ENCODE measurements at regions not wholly inside any gene's neighbourhood (a gene's known extent, or its start where the extent isn't known, plus 50 kb on each side); places are given as distances from the start of the nearest gene placed in this dataset.
A peak's percentile ranks its signal among the peaks of the same experiment; 100 is the strongest.
"Not testable (repeated sequence)": the region's sequence is repeated elsewhere in the genome, so short reads cannot be mapped to it uniquely, and the experiment has no call there.

DNA sequence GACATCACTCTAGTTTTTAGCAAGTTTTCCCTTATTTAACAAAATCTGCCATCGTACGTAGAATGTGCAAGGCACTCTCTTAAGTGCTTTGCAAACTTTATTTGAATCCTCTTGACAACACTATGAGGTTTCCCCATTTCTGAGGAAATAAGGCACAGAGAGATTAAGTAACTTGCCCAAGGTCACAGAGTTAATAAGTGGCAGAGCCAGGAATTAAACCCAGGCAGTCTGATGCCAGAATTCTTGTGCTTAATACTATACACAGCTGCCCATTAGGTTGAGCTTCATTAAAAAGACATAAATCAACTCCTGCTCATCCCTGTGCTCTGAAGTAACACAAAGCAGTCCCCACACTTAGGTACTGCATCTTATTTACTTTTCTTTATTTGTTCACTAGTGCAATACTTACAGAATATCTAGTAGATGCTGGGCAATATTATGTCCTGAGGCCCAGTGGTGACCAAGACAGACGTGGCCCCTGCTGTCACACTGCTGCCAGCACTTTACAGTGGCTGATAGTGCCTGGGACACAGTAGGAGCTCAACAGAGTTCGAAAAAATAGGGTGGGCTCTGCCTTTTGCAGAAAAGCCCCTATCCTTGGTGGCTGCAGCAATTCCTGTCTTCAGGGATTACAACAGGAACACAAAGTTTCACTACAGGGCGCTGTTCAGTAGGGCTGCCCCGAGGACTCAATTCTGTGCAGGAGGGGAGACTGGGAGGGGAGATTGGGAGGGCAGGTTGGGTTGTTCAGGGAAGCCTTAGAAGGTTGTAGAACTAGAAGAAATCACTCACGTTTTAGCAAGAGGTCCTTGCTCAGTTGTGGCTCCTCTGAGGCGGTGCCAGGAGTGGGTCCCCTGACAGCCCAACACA, 138.3 kb upstream of the TPM1 start:
- DNase-seq (ENCODE audit: low read depth) = no peak

DNA sequence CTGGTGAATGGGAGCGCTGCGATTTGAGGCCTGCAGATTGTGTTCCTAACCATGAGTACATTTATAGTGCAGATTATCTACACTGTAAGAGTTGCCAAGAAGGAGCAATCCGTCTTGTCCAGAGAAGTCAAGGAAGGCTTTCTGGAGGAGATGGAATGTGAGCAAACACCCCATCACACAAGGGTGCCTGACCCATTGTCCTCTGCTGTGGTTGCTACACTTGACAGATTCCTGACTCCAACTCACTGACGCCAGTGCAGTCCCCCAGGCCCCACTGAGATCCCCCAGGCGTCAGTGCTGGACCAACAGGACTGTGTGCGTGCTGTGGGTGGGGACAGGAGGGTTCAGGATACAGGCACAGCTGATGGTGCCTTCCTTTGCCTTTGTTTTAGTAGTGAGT, 135.9 kb upstream of the TPM1 start:
- DNase-seq (ENCODE audit: low read depth) = no peak

DNA sequence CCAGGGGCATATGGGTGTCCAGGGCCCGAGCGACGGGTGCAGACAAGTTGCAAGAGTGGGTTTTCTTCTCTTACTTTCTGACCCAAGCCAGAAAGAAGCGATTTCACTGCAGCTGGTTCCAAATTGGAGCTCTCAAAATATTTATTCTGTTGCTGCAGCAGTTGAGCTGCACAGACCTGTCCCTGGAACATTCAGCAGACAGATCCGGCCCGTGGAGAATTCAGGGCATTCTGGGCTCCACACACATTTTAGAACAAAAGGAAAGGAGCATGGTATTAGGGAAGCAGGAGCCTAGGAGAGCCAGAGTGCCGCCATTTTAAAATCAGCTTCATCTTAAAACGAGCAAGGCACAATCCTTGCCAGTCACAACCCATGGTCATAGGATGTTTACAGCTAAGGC, 135.3 kb upstream of the TPM1 start:
- DNase-seq (ENCODE audit: low read depth) = no peak

DNA sequence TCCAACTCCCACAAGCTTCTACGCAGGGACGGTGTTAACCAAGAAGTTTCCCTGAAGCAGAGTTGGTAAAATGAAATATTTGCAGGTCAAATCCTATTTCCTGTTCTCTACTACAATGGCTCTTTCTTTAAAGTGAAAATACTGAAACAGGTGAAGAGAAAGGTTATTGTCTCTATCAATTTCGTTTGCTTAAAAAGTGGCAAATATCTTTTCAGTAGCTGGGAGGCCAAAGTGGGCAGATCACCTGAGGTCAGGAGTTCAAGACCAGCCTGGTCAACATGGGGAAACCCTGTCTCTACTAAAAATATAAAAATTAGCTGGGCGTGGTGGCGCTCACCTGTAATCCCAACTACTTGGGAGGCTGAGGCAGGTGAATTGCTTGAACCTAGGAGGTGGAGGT, 134.2 kb upstream of the TPM1 start:
- not testable (repeated sequence) for DNase-seq (ENCODE audit: low read depth)

DNA sequence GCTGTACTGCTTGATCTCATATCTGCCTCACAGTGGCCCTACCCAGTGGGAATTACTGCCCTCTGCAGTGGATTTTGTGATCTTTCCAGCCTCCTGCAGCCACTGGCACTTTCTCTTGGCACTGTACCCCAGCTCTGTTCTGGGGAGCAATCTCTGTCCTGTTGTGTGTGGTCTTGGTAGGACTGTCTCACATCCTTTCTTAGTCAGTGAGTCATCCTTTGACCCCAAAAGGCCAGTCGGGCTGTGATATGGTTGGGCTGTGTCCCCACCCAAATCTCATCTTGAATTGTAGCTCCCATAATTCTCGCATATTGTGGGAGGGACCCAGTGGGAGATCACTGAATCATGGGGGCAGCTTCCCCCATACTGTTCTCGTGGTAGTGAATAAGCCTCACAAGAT, 133.3 kb upstream of the TPM1 start:
- DNase-seq (ENCODE audit: low read depth) = peak; percentile 61

DNA sequence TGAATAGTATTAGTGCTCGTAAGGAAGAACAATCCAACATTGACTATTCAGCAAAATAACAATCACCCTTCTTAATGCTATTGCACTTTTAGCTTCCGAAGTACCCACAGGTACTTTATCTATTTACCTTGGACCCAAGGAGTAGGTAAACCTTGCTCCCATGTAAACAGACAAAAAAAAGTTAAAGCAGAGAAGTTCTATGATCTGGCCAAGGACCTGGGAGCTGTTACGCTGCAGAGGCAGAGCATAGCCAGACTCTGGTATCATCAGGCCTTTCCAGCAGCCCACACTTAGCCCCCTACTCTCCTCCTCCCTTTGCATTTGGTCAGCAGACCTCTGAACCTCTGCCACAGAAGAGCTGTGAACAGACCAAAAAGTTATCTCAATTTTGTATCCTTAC, 130.3 kb upstream of the TPM1 start:
- no peak for DNase-seq (ENCODE audit: low read depth)

DNA sequence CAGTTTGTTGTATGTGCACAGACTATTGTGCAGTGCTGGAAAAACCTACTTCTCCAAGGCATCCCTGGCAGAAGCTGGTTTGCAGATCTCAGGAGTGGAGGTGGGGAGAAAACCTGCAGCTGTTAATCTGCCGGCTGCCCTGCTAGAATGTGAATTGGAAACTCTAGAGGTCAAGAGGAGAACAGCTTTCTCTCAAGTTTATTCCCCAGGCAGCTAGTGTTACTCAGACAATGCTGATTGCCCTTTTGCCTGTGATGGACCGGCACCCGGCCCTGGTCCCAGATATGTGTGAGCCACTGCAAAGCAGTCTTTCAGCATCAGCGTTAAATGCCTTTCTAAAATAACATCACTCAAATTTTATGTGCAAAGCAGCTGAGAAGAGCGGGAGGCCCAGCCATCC, 129.7 kb upstream of the TPM1 start:
- peak; percentile 70 for DNase-seq (ENCODE audit: low read depth)

DNA sequence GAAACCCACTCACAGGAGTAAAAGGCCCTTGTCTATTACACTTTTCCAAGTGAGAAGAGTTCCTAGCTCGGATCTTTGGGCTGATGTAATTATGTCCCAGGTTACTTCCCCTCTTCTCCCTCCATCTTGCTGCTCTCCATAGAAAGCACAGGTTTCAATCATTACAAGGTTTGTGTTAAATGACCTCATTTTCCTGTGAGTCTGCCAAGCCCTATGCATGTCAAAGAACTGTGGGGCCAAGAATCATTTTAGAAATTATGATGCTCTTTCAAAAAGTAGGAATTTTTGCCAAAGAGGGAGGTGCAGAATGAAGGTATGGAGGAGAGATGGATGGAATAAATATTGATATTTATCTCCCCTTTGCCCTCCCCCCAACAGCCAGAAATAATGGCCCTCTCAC, 129.3 kb upstream of the TPM1 start:
- DNase-seq (ENCODE audit: low read depth) = no peak

DNA sequence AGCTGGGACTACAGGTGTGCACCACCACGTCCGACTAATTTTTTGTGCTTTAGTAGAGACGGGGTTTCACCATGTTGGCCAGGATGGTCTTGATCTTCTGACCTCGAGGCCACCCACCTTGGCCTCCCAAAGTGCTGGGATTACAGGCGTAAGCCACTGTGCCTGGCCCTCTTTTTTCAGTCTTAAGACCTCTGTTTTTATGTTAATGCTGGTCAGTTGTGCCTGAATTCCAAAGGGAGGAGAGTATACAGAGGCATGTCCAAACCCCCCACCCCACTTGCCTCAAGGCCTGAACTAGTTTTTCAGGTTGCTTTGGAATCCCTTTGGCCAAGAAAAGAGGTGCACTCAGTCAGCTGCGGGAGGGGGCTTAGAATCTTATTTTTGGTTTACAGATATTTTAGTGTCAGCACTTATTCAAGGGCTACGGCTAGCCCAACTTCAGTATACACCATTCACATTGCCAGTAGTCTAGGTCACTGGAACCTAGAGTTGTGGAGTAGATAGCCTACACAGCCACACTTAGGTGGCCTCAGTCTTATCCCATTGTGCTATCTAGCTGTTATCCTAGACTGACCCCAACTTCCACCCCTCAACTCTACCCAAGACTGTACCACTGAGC, 128.0 kb upstream of the TPM1 start:
- DNase-seq (ENCODE audit: low read depth) = no peak

DNA sequence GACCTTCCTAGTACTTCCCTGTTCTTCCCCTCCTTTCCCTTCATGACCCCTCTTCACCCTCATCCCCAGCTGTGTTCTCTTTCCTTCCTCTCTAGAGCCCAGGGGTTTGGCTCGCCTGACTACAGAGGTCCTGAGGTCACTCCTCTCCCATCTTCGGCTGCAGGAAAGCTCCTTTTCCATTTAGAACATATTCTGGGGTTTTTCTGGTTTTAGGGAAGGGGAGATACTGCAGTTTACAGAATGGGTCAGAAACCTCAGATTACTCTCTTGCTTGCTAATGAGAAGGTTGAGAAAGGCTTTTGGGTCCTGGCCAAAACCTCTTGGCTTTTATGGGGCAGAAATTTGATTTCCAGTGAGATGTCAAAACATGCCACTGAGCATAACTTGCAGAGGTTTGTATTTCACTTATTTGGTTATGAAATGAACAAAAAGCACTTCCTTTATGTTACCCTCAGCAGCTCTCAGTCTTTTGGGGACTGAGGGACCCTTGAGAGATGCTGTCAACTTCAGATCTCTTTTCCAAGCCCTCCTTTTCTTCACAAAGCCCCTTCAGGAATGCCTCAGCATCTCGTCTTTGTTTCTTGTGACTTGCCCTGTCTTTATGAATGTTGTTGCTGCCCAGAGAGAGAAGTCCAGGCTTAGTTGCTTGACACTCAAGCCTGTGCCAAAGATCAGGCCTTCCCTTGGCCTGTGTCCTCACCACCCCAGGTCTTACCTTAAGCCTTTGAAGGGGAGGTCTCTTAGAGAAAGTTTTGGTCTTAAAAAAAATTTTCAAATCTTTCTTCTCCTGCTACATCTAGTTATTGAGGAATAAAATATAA, 121.7 kb upstream of the TPM1 start:
- peak; percentile 81 for DNase-seq (ENCODE audit: low read depth)

DNA sequence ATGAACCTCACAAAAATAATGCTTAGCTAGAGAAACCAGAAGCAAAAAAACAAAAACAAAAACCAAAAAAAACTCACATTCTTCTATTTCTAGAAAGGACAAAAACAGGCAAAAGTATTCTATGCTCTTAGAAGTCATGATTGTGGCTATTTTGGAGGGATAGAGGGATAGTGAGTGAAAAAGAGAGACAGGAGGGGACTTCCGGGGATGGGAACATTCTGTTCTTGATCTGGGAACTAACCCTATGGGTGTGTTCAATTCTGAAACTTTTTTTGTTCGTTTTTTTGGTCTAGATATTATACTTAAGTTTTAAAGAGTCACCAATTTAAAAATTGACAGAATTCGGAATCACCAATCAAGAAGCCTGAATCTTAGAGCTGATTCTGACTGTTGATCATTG, 120.0 kb upstream of the TPM1 start:
- peak; percentile 47 for DNase-seq (ENCODE audit: low read depth)

DNA sequence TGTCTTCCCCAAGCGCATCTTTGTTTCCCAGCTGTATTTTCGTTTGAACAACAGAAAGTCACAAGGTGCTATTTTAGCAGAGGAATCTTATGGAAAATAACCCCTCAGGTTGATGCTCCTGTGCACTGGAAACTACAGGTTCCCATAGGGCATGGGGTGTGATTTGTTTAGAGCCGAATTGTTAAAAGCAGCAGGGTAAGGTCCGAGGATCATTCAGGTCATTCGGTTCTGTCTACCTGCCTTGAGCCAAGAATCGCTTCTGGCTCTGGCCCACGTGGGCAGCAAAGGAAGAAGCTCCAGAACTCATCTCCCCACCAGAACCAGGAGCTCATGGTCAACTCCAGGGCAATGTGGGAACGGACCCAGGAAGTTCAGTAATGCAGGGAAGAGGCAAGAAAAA, 116.7 kb upstream of the TPM1 start:
- DNase-seq (ENCODE audit: low read depth) = no peak

DNA sequence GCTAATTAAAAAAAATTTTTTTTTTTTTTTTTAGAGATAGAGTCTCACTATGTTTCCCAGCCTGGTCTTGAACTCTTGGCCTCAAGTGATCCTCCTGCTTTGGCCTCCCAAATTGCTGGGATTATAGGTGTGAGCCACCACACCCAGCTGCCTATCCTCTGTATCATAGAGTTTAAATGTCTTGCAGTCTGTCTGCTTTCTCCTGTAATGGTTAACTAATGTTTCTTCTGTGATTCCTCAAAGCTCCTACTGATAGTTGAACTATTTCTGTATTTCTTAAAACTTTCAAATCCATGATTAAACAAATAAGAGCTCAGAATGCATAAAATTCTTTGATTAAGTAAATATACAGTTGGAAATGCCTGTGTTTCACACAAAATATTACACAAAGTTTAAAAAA, 115.4 kb upstream of the TPM1 start:
- no peak for DNase-seq (ENCODE audit: low read depth)

DNA sequence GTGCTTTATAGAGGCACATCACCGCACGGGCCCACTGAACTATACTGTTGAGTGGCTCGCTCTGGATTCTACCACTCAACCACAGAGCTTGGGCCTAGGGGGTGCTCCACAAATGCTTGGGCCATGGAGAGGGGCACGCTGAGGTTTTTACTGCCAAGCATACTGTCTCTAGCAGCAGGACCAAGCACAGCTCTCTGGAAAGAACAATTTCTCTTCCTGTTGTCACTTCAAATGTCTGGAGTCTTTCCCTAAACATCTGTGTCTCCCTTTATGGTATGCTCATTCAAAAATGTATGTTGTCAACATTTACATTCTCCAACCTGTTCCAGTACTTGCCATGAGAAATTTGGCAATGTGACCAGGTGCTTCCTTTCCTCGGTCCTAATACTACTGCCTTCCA, 114.7 kb upstream of the TPM1 start:
- no peak for DNase-seq (ENCODE audit: low read depth)

DNA sequence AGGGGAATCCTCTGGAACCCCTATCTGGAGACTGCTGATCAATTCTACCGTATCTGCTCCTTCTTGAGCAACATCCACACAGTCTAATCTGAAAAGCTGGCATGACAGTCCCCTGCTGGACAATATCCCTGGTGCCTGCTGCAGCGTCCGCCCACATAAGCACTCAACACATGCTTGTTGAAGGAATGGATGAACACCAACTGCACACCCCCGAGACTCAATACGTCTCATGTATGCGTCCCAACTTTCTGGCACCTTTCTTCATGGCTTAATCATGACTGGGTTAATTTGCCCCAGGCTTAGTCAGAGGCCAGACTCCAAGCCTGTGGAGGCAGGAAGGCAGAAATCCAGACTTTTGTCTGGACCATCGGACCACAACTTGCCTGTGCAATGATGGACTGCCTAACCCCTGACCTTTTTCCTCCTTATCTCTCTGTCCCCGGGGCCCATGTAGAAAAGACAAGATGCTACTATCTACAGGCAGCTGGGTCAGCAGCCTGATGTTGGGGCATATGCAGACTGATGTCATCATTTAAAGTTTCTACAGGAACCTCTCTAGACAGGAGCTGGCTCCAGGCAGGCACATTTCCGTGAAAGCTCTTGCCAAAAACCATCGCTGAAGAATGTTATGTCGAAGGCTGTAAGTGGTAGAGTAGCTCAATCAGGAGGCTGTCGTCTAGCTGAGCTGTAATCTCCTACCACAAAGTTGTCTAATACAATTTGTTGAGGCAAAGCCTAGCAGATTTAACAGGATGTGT, 114.1 kb upstream of the TPM1 start:
- peak; percentile 80 for DNase-seq (ENCODE audit: low read depth)

DNA sequence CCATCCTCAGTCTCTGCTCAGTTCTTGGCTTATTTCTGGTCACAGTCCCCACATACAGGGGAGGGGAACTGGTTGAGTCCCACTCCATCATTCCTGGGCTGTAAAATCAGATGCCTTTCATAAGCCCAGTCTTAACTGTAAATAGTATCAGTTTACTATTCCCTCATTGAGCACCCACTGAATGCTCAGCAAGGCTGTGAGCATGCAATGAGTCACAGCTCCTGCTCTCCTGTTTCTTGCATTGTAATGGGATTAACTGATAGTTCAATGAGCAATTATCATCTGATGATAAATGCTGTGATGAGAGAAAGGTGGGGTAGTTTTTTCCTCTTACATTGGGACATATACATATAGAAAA, 113.6 kb upstream of the TPM1 start:
- peak; percentile 83 for DNase-seq (ENCODE audit: low read depth)

DNA sequence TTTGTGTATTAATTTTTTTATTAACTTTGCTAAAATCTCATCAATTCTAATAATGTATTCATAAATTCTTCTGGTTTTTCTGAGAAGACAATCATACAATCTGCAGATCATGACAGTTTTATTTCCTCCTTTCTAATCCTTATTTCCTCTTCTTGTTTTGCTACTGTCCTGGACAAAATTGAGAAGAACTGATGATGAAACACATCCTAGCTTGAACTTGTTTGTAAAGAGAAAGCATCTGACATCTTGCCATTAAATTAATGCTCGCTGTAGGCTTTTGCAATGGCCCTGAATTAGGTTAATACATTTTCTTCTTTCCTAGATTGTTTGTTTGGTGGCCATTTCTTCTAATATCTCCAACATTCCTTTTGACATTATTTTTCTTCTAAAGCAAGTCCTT, 110.9 kb upstream of the TPM1 start:
- no peak for DNase-seq (ENCODE audit: low read depth)

DNA sequence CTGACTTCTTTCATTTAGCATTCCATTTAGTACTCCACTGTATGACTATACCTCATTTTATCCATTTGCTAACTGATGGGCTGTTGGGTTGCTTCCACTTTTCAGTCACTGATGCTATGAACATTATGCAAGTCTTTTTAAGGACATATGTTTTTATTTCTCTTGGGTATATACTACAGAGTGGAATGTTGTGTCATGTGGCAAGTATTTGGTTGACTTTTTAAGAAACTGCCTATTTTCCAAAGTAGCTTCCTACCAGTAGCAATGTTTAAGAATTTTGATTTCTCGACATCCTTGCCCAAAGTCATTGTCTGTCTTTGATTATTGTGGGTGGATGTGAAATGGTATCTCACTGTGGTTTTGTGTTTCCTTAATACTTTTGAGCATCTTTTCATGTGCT, 110.1 kb upstream of the TPM1 start:
- peak; percentile 53 for DNase-seq (ENCODE audit: low read depth)

DNA sequence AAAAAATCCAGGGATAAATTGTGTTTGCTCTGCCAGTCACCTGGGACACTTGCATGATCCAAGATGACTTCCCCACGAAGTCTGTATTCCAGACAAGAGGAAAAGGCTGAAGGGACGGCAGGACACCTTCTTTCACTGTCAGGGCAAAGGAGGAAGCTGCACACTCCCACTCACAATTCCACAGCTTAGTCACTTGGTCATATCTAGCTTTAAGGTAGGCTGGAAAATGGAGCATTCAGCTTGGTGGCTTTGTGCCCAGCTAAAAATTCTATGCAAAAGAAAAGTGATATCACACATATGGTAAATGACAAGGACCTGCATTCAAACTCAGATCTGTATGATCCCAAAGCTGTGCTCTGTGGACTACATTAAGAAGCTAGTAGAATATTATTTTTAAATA, 109.2 kb upstream of the TPM1 start:
- no peak for DNase-seq (ENCODE audit: low read depth)

DNA sequence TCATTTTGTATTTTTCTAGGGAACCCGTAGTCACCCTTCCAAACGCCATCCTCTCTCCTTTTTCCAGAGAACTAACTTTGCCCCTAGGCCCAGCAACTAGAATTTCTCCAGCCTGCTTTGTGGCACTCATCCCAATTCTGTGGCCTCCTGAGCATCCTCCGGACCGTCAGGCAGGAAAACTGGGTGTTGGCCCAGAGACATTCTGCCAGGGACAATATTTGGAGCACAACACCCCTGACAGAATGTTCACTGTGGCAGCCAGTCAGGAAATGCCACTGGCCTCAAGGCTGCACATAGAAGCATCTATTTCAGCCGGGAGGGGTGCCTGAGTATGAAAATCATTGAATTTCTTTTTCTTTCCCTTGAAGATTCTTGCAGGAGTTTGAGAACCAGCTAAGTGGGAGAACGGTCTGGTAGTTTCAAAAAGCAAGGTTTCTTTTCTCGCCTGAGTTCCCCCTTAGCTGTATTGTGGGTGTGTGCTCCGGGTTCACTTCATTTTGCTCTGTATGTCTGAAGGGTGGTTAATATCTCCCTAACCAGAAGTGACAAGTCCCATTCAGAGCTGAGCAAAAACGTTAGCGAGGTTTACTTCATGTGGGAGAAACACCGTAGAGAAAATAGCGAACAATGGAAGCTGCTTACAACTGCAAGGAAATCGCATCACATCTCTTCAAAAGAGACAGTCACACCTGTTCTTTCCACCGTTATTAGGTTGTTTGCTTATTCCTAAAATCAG, 108.1 kb upstream of the TPM1 start:
- no peak for DNase-seq (ENCODE audit: low read depth)

All from LHCN-M2 (cell line).